AG10803 (cell line): ENCODE measurements at regions not wholly inside any gene's neighbourhood (a gene's known extent, or its start where the extent isn't known, plus 50 kb on each side); places are given as distances from the start of the nearest gene placed in this dataset.

Experiments used
- DNase-seq: peaks from one replicate; pipeline ENCODE4 v3.0.0; 2010; ENCODE audit warnings: low read depth
- H3K4me3 ChIP-seq: 2 replicates; pipeline ENCODE4 v1.5.1; 2011; ENCODE audit warnings: mild to moderate bottlenecking, low read length, control low read depth
- CTCF ChIP-seq: conservative IDR thresholded peaks from 2 replicates; pipeline ENCODE4 v1.5.1; 2011; ENCODE audit warnings: mild to moderate bottlenecking, low read length, control low read depth, inconsistent platforms

GRCh38 chr18:7459851-7460770 lies 107.0 kb upstream of the PTPRM start:
- peak; percentile 7 for DNase-seq
- H3K4me3 ChIP-seq, result peak overlapping the region; percentile 36
- no peak for TF ChIP-seq CTCF

- no peak for TF ChIP-seq CTCF
- H3K4me3 ChIP-seq, result no peak overlapping the region
- DNase-seq, result no peak
Measured at GRCh38 chr18:7464245-7464966, 102.7 kb upstream of the PTPRM start.

- H3K4me3 ChIP-seq, result no peak overlapping the region
- no peak for DNase-seq
- TF ChIP-seq CTCF, result no peak
Measured at GRCh38 chr18:7466190-7466589, 100.9 kb upstream of the PTPRM start.

GRCh38 chr18:7467708-7468466 lies 99.2 kb upstream of the PTPRM start:
- no peak overlapping the region for H3K4me3 ChIP-seq
- TF ChIP-seq CTCF, result no peak
- DNase-seq, result no peak

GRCh38 chr18:7470101-7470500 lies 97.0 kb upstream of the PTPRM start:
- no peak for TF ChIP-seq CTCF
- no peak overlapping the region for H3K4me3 ChIP-seq

GRCh38 chr18:7470503-7470902 lies 96.6 kb upstream of the PTPRM start:
- no peak overlapping the region for H3K4me3 ChIP-seq
- no peak for DNase-seq
- TF ChIP-seq CTCF, result no peak

More at GRCh38 chr18:7470101-7470500, 97.0 kb upstream of the PTPRM start:
- DNase-seq, result no peak
